ENCODE measurements at regions not wholly inside any gene's neighbourhood (a gene's known extent, or its start where the extent isn't known, plus 50 kb on each side); places are given as distances from the start of the nearest gene placed in this dataset.
"Not testable (repeated sequence)": the region's sequence is repeated elsewhere in the genome, so short reads cannot be mapped to it uniquely, and the experiment has no call there.

DNA sequence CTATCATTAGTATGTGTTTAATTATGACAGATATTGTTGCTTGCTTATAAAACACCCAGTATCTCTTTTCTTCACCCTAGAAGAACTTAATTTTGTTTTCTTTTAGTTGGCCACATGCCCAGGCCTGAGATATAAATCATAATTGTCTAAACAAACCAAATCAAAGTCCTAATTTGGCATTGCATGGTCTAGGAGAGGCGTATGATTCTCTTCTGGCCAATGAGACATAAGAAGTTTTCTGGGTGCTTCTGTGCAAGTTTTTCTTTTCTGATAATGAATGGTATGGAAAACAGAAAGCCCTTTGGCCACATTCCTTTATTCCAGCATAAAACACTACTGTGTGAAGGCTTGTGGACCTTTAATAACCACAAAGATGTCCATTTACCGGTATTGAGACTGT lies 192.9 kb upstream of the CTSO start:
- no peak for DNase-seq

DNA sequence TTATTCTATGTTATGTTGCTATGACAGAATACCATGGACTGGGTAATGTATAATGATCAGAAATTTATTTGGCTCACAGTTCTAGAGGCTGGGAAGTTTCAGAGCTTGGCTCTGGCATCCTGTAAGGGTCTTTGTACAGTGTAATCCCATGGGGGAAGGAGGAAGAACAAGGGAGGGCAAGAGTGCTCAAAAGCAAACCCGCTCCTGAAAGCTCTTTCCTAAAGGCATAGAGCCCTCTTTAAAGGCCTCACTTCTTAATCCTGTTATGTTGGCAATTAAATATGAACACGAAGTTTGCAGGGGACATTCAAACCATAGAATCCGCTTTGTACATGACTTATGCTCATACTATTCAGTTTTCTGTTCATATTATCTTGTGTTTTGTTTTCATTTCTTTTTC lies 191.3 kb upstream of the CTSO start:
- DNase-seq = no peak

GRCh38 chr4:156138781-156139280 lies 185.2 kb upstream of the CTSO start:
- no peak for DNase-seq

DNA sequence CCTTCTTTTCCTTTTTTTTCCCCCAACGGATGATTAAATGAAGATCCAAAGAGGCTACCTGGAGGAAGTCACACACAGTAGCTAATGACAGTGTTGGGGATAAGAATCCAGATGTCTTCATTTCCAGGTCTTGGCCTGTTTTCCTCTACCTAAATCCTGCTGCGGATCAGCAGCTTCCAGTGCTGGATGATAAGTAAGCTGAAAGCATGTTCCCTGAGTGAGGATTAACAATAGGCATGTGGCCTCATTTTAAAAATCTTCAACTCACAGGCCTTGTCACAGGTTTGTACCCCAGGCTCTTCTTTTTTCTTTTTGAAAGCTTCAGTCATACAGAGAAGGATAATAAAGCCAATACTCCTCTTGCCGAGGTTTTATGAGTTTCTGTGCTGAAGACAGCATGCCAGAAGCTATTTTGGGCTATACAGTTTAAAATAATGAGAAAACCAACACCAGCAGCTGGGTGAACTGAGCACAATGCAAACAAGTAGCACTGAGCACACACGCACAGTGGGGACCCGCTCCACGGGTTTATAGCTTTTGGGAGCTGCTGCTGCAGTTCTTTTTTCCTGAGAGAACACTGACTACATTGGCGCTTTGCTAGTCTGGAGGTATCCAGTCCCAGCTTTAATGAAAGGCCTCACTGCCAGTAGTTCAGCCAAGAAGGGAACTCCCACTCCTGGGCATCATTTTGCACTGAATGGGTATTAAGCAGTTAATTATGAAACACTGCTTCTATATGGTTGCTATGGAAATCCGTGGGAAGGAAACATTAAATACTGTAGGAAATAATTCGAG lies 184.2 kb upstream of the CTSO start:
- DNase-seq = no peak

GRCh38 chr4:156132196-156132595 lies 178.5 kb upstream of the CTSO start:
- no peak for DNase-seq

DNA sequence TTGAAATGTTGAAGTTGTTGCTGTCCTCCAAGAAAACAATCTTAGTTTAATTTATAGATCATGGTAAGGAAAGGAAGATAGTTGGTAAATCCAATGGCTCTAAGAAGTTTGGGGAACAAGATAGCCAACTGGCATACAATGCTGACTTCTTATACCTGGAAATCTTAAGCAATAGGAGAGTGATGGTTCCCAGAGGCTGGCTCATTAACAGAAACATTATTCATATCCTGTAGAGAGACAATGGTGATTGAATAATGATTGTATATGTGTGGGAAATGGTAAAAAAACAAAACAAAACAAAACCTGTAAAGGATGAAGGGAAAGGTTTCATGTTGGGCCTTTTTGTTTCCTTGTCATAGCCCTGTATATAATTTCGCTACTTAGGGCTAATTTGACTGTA lies 174.9 kb upstream of the CTSO start:
- no peak for DNase-seq

- DNase-seq = no peak
These were observed 165.0 kb upstream of the CTSO start for GRCh38 chr4:156118507-156119220.

DNA sequence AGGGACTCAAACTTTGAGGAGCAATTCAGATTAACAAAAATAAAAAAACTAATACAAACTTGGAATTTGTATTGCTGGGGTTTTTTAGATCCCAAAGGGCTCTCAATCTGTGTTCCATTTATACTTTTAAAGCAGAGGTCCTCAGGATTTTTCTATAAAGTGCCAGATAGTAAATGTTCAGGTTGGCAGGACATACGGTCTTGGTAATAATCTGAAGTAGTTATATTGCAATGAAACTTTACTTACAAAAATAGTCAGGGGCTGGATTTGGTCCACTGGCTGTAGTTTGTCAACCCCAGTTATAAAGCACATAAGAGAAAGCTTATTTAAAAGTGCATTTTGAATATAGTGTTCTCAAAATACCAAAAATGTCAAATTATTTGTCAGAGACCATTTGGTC lies 164.1 kb upstream of the CTSO start:
- no peak for DNase-seq

DNA sequence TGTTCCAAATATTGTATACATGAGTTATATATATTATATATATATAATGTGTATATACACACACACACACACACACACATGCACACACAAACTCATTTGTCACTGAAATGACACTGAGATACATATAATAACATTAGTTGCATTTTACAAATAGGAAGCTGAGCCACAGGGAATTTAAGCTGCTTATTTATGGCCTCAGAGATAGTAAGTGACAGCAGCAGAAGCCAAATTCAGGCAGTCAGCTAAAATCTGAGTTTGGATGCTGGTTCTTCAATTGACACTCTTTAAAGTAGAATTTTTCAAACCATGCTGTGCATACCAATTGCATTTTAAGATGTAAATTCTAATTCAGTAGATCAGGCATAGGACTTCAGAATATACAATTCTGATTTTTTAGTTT lies 163.3 kb upstream of the CTSO start:
- DNase-seq = no peak

- no peak for DNase-seq
These were observed 159.6 kb upstream of the CTSO start for GRCh38 chr4:156113138-156113765.

DNA sequence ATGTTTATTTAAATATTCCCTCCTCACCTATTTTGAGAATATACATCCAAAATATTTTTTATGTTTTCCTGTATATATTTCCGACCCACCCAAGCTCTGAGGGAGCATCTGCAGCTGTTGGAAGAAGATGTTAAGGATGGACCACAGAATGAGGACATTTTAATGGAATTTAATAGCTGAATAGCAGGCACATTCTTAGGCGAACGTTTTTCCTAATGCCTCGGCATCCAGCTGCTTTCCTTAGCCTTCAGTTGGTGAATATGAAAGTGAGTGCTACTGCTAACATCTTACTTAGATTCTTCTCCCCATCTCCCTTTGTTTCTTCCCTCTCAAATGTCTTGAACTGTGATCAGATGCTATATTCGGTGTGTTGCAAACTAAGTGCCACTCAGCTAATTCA lies 158.0 kb upstream of the CTSO start:
- no peak for DNase-seq

DNA sequence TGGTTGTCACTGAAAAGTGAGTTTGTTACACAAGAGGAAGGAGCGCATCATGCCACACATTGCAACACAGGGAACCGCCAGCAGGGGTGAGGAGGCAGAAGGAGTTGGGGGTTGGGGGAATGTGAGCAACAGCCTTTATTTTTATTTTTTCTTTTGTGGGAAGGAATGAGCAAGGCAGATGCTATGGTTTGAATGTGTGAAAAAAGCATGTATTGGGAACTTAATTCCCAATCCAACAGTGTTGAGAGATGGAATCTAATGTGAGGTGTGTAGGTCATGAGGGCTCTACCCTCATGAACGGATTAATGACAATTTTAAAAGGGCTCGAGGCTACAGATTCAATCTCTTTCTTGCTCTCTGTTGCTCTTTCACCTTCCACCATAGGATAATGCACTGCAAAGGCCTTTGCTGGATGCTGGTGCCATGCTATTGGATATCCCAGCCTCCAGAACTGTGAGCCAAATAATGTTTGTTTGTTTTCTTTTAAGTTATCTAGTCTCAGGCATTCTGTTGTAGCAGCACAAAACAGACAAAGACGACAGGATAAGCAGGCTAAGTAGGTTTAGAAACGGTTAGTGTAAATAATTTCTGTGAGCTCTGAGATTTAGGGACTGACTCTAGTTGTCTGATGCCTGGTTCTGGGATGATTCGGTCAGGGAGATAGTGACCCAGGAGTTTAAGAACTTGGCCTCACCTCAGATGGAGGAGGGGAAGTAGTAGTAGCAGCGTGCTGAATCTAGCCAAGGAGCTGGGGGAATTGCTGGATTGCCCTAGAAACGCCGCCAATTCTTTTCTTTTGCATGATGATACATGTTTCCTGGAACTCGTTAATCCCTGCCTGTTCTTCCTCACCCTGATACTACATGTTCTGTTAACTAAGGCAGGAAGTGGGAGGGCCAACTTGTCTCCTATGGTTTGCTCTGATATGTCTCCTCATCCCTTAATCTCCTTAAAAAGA lies 156.6 kb upstream of the CTSO start:
- DNase-seq = no peak

- DNase-seq = not testable (repeated sequence)
These were observed 155.4 kb upstream of the CTSO start for GRCh38 chr4:156109087-156109486.

DNA sequence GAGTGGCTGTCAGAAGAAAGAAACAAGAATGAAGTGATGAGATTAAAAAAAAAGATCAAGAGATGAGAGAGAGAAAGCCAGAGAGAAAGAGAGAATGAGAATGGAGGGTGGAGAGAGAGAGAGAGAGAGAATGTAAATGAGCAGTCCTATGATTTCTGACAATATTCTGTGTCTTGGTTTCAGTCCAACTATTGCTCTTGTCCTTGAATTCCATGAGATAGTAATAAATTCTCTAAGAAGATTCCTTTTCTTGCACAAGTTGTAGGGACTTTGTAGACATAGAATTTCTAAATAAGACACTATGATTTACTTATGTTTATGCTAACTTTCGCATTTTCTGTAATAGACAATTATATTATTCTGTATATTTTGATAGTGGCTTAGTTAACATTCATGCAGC lies 149.6 kb upstream of the CTSO start:
- DNase-seq = no peak

- DNase-seq = no peak
These were observed 148.7 kb upstream of the CTSO start for GRCh38 chr4:156102411-156102810.

DNA sequence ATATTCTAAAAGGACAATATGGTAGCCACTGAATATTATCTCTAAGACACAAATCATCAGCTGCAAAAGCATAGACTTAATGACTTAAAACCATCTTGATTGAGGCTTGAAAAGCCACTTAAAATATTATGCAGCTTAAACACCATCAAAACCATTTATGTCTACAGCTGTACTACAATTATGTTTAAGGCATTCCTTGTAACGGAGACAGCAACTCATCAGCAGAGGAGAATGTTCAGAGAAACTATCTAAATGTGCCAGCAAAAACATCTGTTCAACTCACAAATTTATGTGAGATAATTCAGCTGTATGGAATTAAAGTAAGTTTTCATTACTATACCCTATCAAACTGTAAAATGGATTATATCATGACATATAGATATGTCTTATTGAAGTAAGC lies 147.9 kb upstream of the CTSO start:
- no peak for DNase-seq

- no peak for DNase-seq
These were observed 147.0 kb upstream of the CTSO start for GRCh38 chr4:156100651-156101050.

- no peak for DNase-seq
These were observed 145.1 kb upstream of the CTSO start for GRCh38 chr4:156098805-156099204.

- no peak for DNase-seq
These were observed 131.4 kb upstream of the CTSO start for GRCh38 chr4:156085100-156085499.

GRCh38 chr4:156084373-156084772 lies 130.7 kb upstream of the CTSO start:
- DNase-seq = no peak

GRCh38 chr4:156073976-156074375 lies 120.3 kb upstream of the CTSO start:
- no peak for DNase-seq

GRCh38 chr4:156060661-156061060 lies 107.0 kb upstream of the CTSO start:
- DNase-seq = no peak

GRCh38 chr4:156053174-156053573 lies 99.5 kb upstream of the CTSO start:
- no peak for DNase-seq
